Left ventricle myocardium inferior (tissue), 1 donor: ENCODE measurements at regions not wholly inside any gene's neighbourhood (a gene's known extent, or its start where the extent isn't known, plus 50 kb on each side); places are given as distances from the start of the nearest gene placed in this dataset.
"Not testable (repeated sequence)": the region's sequence is repeated elsewhere in the genome, so short reads cannot be mapped to it uniquely, and the experiment has no call there.

Experiments
- DNase-seq: peaks from one replicate; pipeline ENCODE4 v3.0.0-alpha.2; 2020
- H3K27ac ChIP-seq: fragments of 200-600 bp; replicated peaks from 2 replicates; pipeline ENCODE4 v1.8.0; 2021
- H3K27me3 ChIP-seq: fragments of 200-600 bp; 2 replicates; pipeline ENCODE4 v1.8.0; 2021; ENCODE audit warnings: low read depth
- H3K36me3 ChIP-seq: fragments of 200-600 bp; 2 replicates; pipeline ENCODE4 v1.8.0; 2021
- H3K4me1 ChIP-seq: fragments of 200-600 bp; 2 replicates; pipeline ENCODE4 v1.8.0; 2021
- H3K4me3 ChIP-seq: fragments of 200-600 bp; 2 replicates; pipeline ENCODE4 v1.8.0; 2021; ENCODE audit warnings: mild to moderate bottlenecking, moderate library complexity
- H3K9me3 ChIP-seq: fragments of 200-600 bp; replicated peaks from 2 replicates; pipeline ENCODE4 v1.8.0; 2021
- intact Hi-C: fragments of 100-400 bp; cut with micrococcal nuclease; formaldehyde crosslinking; loops from one replicate; pipeline ENCODE4 v1.11.0; 2022
- TF ChIP-seq, protein P1 (sequence below): fragments of 200-600 bp; IDR thresholded peaks from 2 replicates; pipeline ENCODE4 v1.8.0; 2021; ENCODE audit warnings: antibody characterized with exemption, mild to moderate bottlenecking, borderline replicate concordance
- donor health status: DM: no; HTN: yes; CAD: no; lungs with severe emphysema.

GRCh38 chr1:60802884-60803283, 279.5 kb upstream of the NFIA start:
- TF ChIP-seq, protein P1, sequence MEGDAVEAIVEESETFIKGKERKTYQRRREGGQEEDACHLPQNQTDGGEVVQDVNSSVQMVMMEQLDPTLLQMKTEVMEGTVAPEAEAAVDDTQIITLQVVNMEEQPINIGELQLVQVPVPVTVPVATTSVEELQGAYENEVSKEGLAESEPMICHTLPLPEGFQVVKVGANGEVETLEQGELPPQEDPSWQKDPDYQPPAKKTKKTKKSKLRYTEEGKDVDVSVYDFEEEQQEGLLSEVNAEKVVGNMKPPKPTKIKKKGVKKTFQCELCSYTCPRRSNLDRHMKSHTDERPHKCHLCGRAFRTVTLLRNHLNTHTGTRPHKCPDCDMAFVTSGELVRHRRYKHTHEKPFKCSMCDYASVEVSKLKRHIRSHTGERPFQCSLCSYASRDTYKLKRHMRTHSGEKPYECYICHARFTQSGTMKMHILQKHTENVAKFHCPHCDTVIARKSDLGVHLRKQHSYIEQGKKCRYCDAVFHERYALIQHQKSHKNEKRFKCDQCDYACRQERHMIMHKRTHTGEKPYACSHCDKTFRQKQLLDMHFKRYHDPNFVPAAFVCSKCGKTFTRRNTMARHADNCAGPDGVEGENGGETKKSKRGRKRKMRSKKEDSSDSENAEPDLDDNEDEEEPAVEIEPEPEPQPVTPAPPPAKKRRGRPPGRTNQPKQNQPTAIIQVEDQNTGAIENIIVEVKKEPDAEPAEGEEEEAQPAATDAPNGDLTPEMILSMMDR: no peak
- intact Hi-C loops: no loop called here
- no peak overlapping the region for H3K4me3 ChIP-seq

DNA sequence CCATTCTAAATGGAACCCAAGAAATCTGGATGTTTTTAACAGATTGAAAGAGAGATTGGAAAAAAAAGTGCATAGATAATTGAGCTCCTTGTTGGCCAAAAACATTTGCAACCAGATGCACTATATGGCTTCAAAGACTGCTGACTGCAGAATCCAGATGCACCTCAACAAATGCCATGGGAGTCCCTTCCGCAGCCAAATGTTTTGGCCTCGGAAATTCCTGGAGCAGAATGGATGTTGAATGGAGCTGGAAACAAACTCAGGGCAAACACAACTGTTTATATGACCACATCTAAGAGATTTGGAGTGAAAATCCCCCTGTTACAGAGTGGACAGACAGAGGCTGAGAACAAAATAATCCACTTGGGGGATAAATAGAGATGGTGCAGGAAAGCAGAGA, 285.0 kb upstream of the NFIA start:
- no peaks in the 10 kb centered on the region for H3K36me3 ChIP-seq
- intact Hi-C loops: no loop called here
- TF ChIP-seq, protein P1: no peak
- H3K9me3 ChIP-seq: no peaks in the 10 kb centered on the region
- H3K27me3 ChIP-seq: no peaks in the 10 kb centered on the region
- H3K27ac ChIP-seq: no peak overlapping the region
- H3K4me1 ChIP-seq: no peaks in the 10 kb centered on the region
- no peak for DNase-seq
- H3K4me3 ChIP-seq: no peak overlapping the region

More at GRCh38 chr1:60802884-60803283, 279.5 kb upstream of the NFIA start:
- DNase-seq: no peak
- no peaks in the 10 kb centered on the region for H3K4me1 ChIP-seq
- peaks cover 42% of the 10 kb centered on the region for H3K9me3 ChIP-seq
- H3K36me3 ChIP-seq: no peaks in the 10 kb centered on the region
- H3K27me3 ChIP-seq: no peaks in the 10 kb centered on the region
- no peak overlapping the region for H3K27ac ChIP-seq

DNA sequence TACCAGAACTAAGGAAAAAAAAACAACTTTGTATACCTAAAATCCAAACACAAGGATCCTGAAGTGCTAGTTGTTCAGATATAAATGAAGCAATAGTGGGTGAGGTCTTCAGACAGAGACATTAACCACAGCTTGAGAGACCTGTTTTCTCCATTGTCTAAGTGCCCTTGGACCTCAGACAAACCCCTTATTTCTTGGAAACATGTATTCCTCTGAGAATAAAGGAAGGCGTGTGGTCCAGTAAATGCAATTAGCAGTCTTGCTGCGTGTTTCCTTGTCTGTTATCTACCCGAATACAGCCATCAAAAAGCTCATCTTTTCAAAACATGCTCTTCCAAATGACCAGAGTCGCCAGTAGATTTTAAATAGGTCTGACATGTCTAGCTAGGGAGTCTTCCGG, 291.1 kb upstream of the NFIA start:
- Histone ChIP-seq H3K27ac (no peak overlapping the region), H3K27me3 (peaks cover 7% of the 10 kb centered on the region), H3K4me1 (no peaks in the 10 kb centered on the region), H3K4me3 (no peak overlapping the region), H3K36me3 (no peaks in the 10 kb centered on the region), H3K9me3 (no peaks in the 10 kb centered on the region)
- TF ChIP-seq, protein P1: no peak
- no peak for DNase-seq
- intact Hi-C loops: no loop called here

DNA sequence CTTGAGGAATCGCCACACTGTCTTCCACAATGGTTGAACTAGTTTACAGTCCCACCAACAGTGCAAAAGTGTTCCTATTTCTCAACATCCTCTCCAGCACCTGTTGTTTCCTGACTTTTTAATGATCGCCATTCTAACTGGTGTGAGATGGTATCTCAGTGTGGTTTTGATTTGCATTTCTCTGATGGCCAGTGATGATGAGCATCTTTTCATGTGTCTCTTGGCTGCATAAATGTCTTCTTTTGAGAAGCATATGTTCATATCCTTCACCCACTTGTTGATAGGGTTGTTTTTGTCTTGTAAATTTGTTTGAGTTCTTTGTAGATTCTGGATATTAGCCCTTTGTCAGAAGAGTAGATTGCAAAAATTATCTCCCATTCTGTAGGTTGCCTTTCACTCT, 309.3 kb upstream of the NFIA start:
- H3K27me3 ChIP-seq, H3K36me3 ChIP-seq, H3K4me3 ChIP-seq, intact Hi-C loops, H3K27ac ChIP-seq, DNase-seq, H3K4me1 ChIP-seq: not testable (repeated sequence)
- peaks cover 13% of the 10 kb centered on the region for H3K9me3 ChIP-seq

DNA sequence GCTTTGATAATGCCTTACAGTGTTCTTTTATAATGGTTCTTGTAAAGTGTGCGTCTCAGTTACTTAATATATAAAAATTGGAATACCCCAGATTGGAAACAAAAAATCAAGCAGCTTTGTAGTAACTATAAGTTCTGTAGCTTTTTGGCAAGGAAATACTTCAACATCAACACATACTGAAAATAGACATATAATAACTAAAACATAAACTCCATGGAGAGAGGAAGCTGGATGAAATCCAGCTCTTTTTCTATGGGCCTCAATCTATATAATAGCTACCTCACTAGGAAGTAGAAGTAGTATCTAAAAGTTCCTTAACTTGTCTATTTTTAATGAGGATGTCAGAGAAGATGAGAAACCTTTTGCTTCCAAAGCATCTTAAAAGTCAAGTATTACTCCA, 313.3 kb upstream of the NFIA start:
- intact Hi-C loops: no loop called here

DNA sequence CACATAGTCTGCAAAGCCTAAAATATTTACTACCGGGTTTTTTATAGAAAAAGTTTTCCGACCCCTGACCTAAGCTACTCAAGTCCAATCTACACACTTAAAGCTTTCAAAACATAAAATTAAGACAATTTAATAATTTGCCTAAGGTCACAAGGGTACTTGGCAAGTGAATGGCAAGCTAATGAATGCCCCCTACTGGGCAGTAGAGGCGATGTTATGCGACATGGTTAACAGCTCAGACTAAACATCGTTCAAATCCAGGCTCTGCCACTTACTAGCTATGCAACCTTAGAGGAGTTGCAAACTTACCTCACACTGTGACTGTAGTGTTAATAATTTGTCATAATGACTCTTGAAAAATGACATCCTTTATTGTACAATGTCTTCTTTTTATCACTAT, 317.2 kb upstream of the NFIA start:
- TF ChIP-seq, protein P1: peak; percentile 71
- Histone ChIP-seq H3K9me3 (no peaks in the 10 kb centered on the region), H3K4me1 (peaks cover 27% of the 10 kb centered on the region), H3K4me3 (no peak overlapping the region), H3K27ac (no peak overlapping the region), H3K27me3 (no peaks in the 10 kb centered on the region), H3K36me3 (no peaks in the 10 kb centered on the region)
- intact Hi-C loops: no loop called here
- DNase-seq: no peak

More for the DNA sequence above, 313.3 kb upstream of the NFIA start:
- H3K9me3 ChIP-seq: peaks cover 9% of the 10 kb centered on the region
- no peak overlapping the region for H3K27ac ChIP-seq
- H3K4me3 ChIP-seq: no peak overlapping the region
- no peaks in the 10 kb centered on the region for H3K36me3 ChIP-seq
- peaks cover 7% of the 10 kb centered on the region for H3K4me1 ChIP-seq
- H3K27me3 ChIP-seq: no peaks in the 10 kb centered on the region
- no peak for DNase-seq
- TF ChIP-seq, protein P1: no peak
